ENCODE measurements at regions not wholly inside any gene's neighbourhood (a gene's known extent, or its start where the extent isn't known, plus 50 kb on each side); places are given as distances from the start of the nearest gene placed in this dataset.

DNA sequence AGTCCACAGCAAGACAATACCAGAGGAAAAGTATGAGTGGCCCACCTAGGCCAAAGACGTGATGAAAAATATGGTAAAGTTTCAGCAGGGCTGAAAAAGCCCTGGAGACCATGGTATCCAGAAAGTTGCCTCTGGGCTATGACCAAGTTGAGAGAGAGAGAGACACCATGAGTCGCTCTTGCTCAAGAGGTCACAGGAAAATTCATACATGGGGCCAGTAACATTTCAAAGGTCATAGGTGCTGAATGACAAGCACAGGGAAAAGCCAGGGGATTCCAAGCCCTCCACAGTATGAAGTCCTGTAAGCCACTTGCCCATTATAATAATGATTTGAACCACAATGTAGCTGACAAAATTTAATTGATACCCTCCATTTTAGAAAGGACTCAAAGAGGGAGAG lies 657.7 kb upstream of the CITED2 start:
- TF ChIP-seq, protein P1, sequence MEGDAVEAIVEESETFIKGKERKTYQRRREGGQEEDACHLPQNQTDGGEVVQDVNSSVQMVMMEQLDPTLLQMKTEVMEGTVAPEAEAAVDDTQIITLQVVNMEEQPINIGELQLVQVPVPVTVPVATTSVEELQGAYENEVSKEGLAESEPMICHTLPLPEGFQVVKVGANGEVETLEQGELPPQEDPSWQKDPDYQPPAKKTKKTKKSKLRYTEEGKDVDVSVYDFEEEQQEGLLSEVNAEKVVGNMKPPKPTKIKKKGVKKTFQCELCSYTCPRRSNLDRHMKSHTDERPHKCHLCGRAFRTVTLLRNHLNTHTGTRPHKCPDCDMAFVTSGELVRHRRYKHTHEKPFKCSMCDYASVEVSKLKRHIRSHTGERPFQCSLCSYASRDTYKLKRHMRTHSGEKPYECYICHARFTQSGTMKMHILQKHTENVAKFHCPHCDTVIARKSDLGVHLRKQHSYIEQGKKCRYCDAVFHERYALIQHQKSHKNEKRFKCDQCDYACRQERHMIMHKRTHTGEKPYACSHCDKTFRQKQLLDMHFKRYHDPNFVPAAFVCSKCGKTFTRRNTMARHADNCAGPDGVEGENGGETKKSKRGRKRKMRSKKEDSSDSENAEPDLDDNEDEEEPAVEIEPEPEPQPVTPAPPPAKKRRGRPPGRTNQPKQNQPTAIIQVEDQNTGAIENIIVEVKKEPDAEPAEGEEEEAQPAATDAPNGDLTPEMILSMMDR (IDR thresholded peaks at IDR 0.05) = no peak
- no peak for TF ChIP-seq POLR2A (IDR thresholded peaks at IDR 0.05)

All from heart left ventricle (tissue), 13 donors.